Fibroblast of skin of abdomen (primary cell): ENCODE measurements at regions not wholly inside any gene's neighbourhood (a gene's known extent, or its start where the extent isn't known, plus 50 kb on each side); places are given as distances from the start of the nearest gene placed in this dataset.
"Not testable (repeated sequence)": the region's sequence is repeated elsewhere in the genome, so short reads cannot be mapped to it uniquely, and the experiment has no call there.

Source experiments
- DNase-seq: peaks from one replicate; pipeline ENCODE4 v3.0.0-alpha.2; 2013

DNA sequence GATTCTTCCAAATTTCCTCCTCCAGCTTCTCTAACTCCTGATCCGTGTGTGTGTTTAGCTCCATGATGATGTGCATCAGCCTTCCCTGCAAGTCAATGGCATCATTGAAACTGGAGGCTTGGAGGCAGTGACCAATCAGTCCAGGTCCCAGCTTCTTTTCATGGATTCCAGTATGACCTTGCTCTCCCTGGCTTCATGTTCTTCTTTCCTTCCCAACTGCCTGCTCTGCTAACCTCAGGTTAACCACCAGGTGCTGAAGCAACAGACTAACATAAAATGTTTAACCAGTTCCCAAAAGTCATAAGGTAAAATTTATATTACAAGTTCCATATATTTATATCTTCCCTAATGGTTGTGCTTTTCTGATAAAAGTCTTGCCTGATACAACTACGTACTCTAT, 512.8 kb upstream of the EPHA7 start:
- DNase-seq: no peak

DNA sequence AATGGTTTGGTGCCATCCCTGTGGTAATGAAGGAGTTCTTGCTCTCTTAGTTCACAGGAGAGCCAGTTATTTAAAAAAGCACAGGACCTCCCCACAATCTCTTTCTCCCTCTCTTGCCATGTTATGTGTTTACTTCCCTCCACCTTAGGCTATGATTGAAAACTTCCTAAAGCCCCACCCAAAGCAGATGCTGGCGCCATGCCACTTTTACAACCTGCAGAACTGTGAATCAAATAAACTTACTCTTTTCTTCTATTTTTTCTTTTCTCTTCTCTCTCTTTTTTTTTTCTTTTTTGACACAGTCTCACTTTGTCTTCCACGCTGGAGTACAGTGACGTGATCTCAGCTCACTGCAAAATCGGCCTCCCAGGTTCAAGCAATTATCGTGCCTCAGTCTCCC, 508.4 kb upstream of the EPHA7 start:
- no peak for DNase-seq

DNA sequence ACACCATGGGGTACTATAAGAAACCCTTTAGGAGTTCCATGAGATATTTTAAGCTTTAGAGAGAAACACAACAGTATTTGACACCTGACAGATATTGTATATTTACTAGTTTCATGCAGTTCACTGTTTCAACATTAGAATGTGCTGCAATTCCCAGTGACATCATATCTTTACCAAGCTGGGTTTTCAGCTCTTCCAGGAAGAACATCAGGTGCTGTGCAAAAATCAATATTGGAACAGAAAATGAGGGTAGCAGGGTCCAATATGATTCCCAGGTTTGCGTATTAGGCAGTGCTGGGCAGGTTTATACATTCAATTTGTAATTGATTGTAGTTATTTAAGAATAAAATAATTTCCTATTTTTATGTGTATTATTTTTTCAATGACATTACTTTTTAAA, 500.0 kb upstream of the EPHA7 start:
- no peak for DNase-seq

DNA sequence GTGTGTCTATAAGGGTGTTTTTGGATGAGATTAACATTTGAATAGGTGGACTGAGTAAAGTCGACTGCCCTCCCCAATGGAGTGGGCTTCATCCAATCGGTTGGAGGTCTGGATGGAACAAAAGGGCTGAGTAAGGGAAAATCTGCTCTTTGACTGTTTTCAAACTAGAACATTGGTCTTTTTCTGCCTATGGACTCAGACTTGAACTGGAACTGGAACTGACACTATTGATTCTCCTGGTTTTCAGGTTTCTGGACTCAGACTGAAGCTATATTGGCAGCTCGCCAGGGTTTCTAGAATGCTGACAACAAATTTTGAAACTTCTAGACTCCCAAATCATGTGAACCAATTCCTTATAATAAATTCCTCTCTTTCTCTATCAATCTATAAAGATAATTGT, 498.9 kb upstream of the EPHA7 start:
- DNase-seq: no peak

GRCh38 chr6:93917216-93917615, 497.9 kb upstream of the EPHA7 start:
- DNase-seq: no peak

DNA sequence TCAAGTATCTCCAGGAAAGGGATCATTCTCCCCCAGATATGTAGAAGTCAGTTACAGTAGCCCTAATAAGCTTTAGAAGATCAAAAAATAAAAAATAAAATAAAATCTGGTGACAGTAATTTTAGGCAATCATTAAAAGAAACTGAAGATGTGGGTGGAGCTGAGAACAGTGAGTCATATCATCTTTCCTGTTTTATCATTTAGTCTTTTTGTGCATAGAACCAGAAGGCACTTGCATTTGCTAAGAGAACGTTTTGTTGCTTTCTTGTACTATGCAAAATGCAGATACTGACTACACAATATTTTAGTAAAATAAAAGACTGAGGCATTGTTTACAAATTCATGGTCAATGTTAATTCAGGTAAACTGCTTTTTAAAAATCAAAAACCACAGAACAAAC, 497.4 kb upstream of the EPHA7 start:
- no peak for DNase-seq

GRCh38 chr6:93915961-93916360, 496.6 kb upstream of the EPHA7 start:
- no peak for DNase-seq

DNA sequence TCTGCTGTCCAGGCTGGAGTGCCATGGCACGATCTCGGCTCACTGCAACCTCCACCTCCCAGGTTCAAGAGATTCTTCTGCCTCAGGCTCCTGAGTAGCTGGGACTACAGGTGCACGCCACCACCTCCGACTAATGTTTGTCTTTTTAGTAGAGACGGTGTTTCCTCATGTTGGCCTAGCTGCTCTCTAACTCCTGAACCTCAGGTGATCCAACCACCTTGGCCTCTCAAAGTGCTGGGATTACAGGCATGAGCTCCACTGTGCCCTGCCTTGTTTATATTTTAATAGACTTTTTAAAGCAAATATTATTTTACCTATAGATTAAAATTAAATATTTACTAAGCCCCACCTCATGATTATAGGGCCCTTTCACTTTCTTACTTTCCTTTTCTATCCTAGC, 483.2 kb upstream of the EPHA7 start:
- no peak for DNase-seq

GRCh38 chr6:93900142-93900541, 480.8 kb upstream of the EPHA7 start:
- DNase-seq: no peak

DNA sequence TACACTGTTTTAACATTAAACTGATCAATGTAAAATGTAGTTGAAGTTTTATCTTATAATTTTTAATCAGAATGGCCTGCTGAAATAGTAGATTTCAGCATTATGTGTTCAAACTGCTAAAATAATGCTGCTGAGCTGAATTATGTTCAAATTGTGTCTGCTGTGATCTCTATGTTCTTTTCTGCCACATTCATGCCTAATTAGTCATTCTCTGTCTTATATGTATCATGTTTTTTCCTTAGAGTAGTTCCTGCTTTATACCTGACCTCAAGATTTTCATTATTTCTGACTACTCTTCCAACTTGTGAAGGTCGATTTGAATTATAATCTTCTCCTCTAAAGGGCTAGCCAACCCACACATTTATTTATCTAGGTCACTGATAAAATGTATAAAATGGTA, 476.7 kb upstream of the EPHA7 start:
- no peak for DNase-seq

DNA sequence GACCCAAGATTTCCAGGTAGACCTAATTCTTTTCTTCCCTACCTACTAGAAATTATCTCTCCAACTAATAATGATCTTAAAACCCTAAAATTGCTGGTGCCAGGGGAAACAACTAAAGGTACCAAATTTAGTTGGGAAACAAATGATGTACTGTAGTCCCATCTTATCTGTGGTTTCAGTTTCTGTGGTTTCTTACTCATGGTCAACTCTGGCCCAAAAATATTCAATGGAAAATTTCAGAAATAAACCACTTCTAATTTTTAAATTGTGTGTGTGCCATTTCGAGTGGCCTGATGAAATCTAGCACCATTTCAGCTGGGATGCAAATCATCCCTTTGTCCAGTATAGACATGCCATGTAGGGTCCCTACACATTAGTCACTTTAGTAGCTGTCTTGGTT, 475.2 kb upstream of the EPHA7 start:
- DNase-seq: no peak

GRCh38 chr6:93889713-93890112, 470.4 kb upstream of the EPHA7 start:
- DNase-seq: no peak

GRCh38 chr6:93886416-93886815, 467.1 kb upstream of the EPHA7 start:
- no peak for DNase-seq

- no peak for DNase-seq
Observed at GRCh38 chr6:93859971-93860370, 440.6 kb upstream of the EPHA7 start.

DNA sequence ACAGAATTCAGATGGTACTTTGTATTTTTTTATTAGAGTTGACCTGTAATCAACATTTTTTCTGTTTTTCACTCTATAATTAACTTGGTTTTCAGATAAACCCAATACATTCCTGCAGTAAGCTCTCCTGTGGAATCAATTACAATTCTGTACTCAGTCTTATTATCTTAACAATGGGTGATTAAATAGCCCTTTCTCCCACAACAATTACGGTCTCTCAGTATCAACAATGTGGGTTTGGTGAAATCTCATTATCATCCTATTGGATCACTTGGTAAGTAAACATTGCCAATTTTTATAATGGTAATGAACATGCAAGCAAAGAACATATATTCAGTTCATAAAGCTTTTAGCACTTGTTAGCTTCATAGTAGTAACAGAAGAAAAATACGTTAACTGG, 438.9 kb upstream of the EPHA7 start:
- DNase-seq: no peak

DNA sequence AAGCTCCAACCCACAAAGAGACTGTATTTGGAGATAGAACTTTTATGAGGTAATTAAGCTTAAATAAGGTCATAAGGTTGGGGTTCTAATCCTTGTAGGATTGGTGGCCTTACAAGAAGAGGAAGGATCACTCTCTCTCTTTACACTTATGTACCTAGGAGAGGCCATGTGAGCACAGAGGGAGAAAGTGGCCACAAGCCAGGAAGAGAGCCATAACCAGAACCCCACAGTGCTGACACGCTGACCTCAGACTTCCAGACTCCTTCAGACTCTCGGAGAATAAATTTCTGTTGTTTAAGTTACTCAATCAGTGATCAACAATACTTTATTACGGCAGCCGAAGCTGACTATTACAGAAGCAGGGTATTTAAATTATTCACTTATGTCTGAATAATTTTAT, 430.5 kb upstream of the EPHA7 start:
- DNase-seq: no peak

GRCh38 chr6:93848031-93848742, 428.8 kb upstream of the EPHA7 start:
- no peak for DNase-seq

- no peak for DNase-seq
Observed at GRCh38 chr6:93842178-93842577, 422.8 kb upstream of the EPHA7 start.

DNA sequence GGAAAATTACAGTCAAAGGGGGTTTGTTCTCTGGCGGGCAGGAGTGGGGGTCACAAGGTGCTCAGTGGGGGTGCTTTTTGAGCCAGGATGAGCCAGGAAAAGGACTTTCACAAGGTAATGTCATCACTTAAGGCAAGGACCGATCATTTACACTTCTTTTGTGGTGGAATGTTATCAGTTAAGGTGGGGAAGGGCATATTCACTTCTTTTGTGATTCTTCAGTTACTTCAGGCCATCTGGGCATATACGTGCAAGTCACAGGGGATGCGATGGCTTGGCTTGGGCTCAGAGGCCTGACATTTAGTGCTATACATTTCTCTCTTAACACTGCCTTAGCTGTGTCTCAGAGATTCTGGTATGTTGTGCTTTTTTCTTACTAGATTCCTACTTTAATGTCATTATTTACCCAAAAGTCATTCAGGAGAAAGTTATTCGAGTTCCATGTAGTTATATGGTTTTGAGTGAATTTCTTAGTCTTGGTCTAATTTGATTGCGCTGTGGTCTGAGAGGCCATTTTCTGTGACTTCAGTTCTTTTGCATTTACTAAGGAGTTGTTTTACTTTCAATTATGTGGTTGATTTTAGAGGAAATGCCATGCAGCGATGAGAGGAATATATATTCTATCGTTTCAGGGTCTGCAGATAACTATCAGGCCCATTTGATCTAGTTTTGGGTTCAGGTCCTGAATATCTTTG, 416.2 kb upstream of the EPHA7 start:
- DNase-seq: not testable (repeated sequence)

DNA sequence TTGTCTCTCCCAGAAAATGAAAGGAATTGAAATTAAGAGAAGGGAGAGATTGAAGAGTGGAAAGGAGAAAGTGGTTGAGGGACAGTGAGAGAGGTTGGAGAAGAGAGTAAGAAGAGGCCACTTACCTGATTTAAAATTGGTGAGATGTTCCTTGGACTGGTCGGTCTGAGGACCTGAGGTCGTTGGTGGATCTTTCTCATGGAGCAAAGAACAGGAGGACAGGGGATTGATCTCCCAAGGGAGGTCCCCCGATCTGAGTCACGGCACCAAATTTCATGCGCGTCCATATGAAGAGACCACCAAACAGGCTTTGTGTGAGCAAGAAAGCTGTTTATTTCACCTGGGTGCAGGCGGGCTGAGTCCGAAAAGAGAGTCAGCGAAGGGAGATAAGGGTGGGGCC, 415.7 kb upstream of the EPHA7 start:
- DNase-seq: not testable (repeated sequence)

- not testable (repeated sequence) for DNase-seq
Observed at GRCh38 chr6:93833326-93833725, 414.0 kb upstream of the EPHA7 start.

DNA sequence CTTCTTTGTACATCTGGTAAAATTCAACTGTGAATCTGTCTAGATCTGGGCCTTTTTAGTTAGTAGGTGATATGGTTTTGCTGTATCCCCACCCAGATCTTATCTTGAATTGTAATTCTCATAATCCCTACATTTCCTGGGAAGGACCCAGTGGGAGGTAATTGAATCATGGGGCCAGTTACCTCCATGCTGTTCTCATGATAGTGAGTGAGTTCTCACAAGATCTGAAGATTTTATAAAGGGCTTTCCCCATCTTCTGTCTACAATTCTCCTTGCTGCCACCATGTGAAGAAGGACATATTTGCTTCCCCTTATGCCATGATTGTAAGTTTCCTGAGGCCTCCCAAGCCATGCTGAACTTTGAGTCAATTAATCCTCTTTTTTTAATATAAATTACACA, 410.4 kb upstream of the EPHA7 start:
- DNase-seq: not testable (repeated sequence)

GRCh38 chr6:93829009-93829408, 409.6 kb upstream of the EPHA7 start:
- DNase-seq: no peak

GRCh38 chr6:93828553-93828952, 409.2 kb upstream of the EPHA7 start:
- no peak for DNase-seq

- no peak for DNase-seq
Observed at GRCh38 chr6:93827728-93828127, 408.4 kb upstream of the EPHA7 start.
